GM12865 (cell line): ENCODE measurements at regions not wholly inside any gene's neighbourhood (a gene's known extent, or its start where the extent isn't known, plus 50 kb on each side); places are given as distances from the start of the nearest gene placed in this dataset.

ENCODE experiments used
- DNase-seq: peaks from one replicate; pipeline ENCODE4 v3.0.0; 2010; ENCODE audit warnings: low read depth
- H3K4me3 ChIP-seq: 2 replicates; pipeline ENCODE4 v1.5.1; 2011; ENCODE audit warnings: mild to moderate bottlenecking, low read depth, low read length, control low read depth
- CTCF ChIP-seq: IDR thresholded peaks from 2 replicates; pipeline ENCODE4 v1.5.1; 2011; ENCODE audit warnings: low read length, control low read depth, low read depth, inconsistent platforms; ENCODE audit not compliant: insufficient read depth; ENCODE audit errors: missing control alignments

- DNase-seq: no peak
- TF ChIP-seq CTCF: no peak
- no peak overlapping the region for H3K4me3 ChIP-seq
These were observed 710.0 kb downstream of the LRFN5 start for GRCh38 chr14:42316693-42317092.

- no peak for TF ChIP-seq CTCF
- H3K4me3 ChIP-seq: no peak overlapping the region
- DNase-seq: no peak
These were observed 705.2 kb downstream of the LRFN5 start for GRCh38 chr14:42311876-42312275.

- no peak overlapping the region for H3K4me3 ChIP-seq
- no peak for TF ChIP-seq CTCF
- DNase-seq: no peak
These were observed 700.7 kb downstream of the LRFN5 start for GRCh38 chr14:42307239-42307825.

GRCh38 chr14:42299692-42300091 lies 693.0 kb downstream of the LRFN5 start:
- TF ChIP-seq CTCF: no peak
- H3K4me3 ChIP-seq: no peak overlapping the region
- peak; percentile 21 for DNase-seq

GRCh38 chr14:42293180-42293579 lies 686.5 kb downstream of the LRFN5 start:
- TF ChIP-seq CTCF: no peak
- DNase-seq: no peak
- H3K4me3 ChIP-seq: no peak overlapping the region

- no peak for TF ChIP-seq CTCF
- H3K4me3 ChIP-seq: no peak overlapping the region
- no peak for DNase-seq
These were observed 671.2 kb downstream of the LRFN5 start for GRCh38 chr14:42277840-42278239.

GRCh38 chr14:42269234-42269633 lies 662.6 kb downstream of the LRFN5 start:
- no peak for TF ChIP-seq CTCF
- no peak for DNase-seq
- no peak overlapping the region for H3K4me3 ChIP-seq
